Kasumi-1 (cell line): ENCODE measurements at regions not wholly inside any gene's neighbourhood (a gene's known extent, or its start where the extent isn't known, plus 50 kb on each side); places are given as distances from the start of the nearest gene placed in this dataset.

Experiments used
- DNase-seq, 2 experiments: peaks; one replicate each; lab custom pipeline; 2025; lab: John Stamatoyannopoulos, UW

DNA sequence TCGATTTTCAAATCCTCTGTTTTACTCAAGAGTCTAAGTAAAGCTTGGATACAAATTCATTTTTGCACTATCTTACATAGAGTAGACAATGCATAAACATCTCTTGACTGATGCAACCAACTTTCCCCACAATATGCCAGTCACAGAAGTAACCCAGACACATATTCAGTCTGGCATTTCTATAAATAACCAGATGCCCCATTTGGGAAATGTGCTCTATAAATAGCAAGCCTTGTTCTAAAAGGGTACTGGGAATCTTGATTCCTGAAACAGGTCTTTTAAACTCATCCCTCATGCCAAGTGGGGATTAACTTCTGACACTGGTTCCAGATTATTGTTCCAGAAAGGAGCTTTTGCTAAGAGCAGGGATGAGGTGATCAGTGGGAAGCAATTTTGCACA is 411.7 kb downstream of the EPM2A start:
- DNase-seq: no peak

- no peak for DNase-seq
Observed at GRCh38 chr6:145327586-145327985, 407.7 kb downstream of the EPM2A start.

GRCh38 chr6:145329257-145329656 is 406.1 kb downstream of the EPM2A start:
- no peak for DNase-seq

DNA sequence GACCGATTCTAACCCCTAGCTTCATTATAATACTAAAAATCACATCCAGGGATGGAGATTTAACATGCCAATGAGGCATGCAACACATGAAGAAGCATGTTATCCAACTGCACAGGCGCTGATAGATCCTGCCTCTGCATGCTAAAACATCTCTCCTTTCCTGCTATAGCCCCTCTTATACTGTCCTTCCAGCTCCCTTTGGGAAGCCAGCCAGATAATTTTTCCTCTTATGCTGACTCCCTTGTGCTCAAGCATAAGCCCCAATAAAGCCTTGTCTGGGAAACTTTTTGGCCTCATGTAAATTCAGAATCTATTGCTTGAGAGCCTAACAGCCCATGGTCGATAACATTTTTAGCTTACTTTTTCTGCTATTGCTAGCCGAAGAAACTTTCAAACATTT is 404.3 kb downstream of the EPM2A start:
- no peak for DNase-seq

DNA sequence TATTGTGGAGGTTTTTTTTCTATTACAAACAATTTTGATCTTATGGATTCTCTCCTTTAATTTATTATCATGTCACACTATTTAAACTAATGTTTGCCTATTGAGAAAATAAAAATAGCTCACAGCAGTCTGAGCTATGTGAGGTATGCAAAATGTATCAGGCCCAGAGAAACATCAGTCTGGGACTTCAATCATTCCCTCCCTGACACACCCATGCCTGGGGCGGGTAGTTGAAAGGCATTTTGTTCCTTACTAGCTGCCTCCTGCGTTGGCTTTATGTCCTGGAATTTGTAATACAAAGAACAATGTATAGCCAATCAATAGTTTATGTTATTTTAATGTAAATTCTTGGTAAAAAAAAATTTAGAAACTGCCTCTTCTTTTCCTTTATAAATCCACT is 403.3 kb downstream of the EPM2A start:
- DNase-seq: no peak

GRCh38 chr6:145336119-145336518 is 399.2 kb downstream of the EPM2A start:
- no peak for DNase-seq

DNA sequence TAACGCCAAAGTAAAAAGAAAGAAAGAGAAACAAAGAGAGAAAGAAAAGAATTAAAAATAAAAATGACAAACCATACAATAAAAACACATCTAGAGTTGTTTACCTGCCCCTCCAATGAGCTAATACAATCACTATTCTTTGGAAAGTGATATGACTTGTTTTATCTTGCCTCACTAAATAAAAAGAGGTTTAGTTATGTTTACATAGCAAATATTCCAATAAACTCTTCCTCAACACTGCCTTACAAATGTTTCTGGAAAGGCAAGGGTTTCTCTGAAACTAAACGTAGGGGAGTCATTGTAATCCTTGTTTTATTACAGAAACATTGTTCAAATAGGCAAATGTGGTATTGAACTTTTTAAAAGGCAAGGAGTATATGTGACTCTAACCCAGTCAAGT is 396.2 kb downstream of the EPM2A start:
- no peak for DNase-seq

DNA sequence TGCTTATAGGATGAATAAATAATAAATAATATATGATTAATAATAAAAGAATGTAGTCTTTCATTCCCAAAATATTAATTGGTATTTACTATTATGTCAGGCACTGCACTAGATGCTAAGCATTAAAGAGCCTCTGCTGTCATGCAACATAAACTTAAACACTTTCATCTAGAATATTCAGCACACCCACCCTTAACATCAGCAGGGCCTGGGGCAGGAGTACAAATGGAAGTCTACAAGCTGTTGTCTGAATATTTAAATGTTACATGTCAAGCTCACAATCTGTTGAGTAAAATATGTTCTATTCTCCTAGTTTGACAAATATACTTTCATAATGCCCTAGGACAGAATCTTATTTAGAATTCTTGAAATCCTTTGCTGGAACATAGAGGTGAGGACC is 395.1 kb downstream of the EPM2A start:
- DNase-seq: no peak

- no peak for DNase-seq
Observed at GRCh38 chr6:145345094-145345493, 390.2 kb downstream of the EPM2A start.

- DNase-seq: no peak
Observed at GRCh38 chr6:145347216-145347615, 388.1 kb downstream of the EPM2A start.

GRCh38 chr6:145349950-145350510 is 385.3 kb downstream of the EPM2A start:
- DNase-seq: no peak

- no peak for DNase-seq
Observed at GRCh38 chr6:145350928-145351327, 384.4 kb downstream of the EPM2A start.

DNA sequence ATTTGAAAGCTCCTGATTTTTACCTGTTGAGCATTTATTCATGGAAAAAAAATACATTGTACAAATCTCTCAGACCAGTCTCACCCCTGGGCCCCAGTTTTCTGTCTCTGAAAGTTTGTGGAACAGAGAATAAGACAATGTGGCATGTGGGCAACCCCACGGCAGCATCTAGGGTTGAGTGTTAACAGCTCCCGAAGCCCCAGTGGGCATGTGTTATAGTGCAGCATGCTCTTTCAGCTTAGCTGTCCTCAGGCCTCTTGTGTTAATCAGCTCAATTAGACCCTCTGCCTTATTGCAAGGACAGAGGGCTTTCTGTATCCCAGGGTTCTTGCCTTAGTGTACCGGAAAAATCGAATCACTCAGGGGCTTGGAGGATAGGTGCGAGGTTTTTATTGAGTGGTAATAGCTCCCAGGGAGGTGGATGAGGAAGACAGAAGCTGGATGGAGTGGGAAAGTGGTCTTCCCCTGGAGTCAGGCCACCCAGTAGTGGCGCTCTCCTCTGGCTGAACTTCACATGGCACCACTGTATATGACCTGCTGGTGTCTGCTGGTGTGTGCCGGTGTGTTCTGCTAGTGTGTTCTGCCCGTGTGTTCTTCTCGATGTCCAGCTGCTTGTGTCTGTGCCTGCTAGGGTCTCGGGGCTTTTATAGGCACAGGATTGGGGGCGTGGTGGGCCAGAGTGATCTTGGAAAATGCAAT is 382.8 kb downstream of the EPM2A start:
- DNase-seq: no peak

GRCh38 chr6:145360865-145361264 is 374.5 kb downstream of the EPM2A start:
- DNase-seq: no peak

GRCh38 chr6:145367149-145367548 is 368.2 kb downstream of the EPM2A start:
- peak; percentile 30 to 33 for DNase-seq

DNA sequence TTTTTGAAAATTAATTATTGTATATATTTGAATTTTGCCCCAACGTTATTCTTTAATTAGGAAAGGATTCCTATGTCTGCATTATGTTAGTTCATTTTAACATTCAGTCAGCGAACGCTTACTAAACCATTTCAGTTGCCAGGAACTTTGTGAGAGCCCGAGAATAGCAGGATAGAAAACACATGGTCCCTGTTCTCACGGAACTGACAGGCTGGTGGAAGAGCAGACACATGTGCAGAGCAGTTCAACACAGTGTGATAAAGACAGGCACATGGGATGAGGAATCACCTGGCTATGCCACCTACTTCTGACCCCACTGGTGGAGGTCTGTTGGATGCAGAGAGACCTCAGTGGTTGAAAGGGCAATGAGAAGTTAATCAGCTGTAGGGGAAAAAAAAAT is 367.2 kb downstream of the EPM2A start:
- DNase-seq: no peak

- no peak for DNase-seq
Observed at GRCh38 chr6:145370559-145370958, 364.8 kb downstream of the EPM2A start.

- DNase-seq: no peak
Observed at GRCh38 chr6:145372671-145373151, 362.6 kb downstream of the EPM2A start.

GRCh38 chr6:145373826-145374225 is 361.5 kb downstream of the EPM2A start:
- no peak for DNase-seq

DNA sequence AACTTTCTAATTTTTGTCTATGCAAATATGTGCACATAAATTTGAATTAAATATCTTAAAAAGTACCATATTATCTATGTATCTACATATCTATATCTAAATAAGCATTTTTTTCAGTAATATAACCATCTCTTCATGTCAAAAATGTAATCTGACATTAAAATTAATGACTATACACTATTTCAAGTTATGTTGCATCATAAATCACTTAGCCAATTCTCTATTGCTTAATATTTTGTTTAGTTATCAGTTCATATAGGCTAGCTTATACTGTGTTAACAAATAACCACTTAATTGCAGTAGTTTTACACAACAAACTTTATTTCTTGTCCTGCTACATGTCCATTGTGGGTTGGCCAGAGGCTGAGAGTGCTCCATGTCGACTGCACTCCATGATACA is 360.8 kb downstream of the EPM2A start:
- DNase-seq: no peak

GRCh38 chr6:145375502-145375901 is 359.8 kb downstream of the EPM2A start:
- DNase-seq: no peak

GRCh38 chr6:145380186-145380585 is 355.1 kb downstream of the EPM2A start:
- no peak for DNase-seq

DNA sequence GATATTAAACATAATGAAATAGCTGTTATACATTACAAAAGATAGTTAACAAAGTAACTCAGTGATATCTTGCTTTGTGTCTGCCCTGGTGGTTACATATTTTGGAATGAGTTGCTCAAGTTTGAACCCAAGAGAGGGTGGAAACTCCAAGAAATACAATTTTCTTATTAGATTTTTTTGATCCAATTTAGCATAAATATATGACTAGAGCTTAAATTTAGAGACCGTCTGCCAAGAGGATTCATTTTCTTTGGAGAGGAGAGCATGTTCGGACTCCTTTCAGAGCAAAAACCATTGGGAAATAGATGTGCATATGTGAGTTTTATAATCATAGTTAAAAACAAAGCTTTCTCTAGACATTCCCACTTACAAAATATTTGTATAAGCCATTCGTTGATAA is 353.4 kb downstream of the EPM2A start:
- DNase-seq: no peak

DNA sequence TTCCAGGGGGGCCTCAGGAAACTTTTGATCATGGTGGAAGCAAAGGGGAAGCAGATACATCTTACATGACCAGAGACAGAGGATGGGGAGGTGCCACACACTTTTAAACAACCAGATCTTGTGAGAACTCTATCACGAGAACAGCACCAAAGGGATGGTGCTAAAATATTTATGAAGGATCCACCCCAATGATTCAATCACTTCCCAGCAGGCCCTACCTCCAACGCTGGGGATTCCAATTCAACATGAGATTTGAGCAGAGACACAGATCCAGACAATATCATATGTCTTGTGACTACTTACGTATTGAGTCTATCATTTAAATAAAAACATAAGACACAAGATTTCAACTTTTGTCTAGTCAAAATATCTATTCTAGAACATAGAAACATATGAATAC is 351.9 kb downstream of the EPM2A start:
- no peak for DNase-seq
